Progenitor cell of endocrine pancreas (in vitro differentiated cells): ENCODE measurements at regions not wholly inside any gene's neighbourhood (a gene's known extent, or its start where the extent isn't known, plus 50 kb on each side); places are given as distances from the start of the nearest gene placed in this dataset.
A peak's percentile ranks its signal among the peaks of the same experiment; 100 is the strongest.

Source experiments
- DNase-seq: peaks from one replicate; pipeline ENCODE4 v3.0.0; 2021; ENCODE audit warnings: low spot score; ENCODE audit not compliant: unreplicated experiment
- H3K27ac Mint-ChIP-seq: 2 replicates; pipeline ENCODE4 v1.8.0; 2021; ENCODE audit warnings: mild to moderate bottlenecking, moderate library complexity, mixed read lengths
- H3K27me3 Mint-ChIP-seq: 2 replicates; pipeline ENCODE4 v1.8.0; 2021; ENCODE audit warnings: mixed read lengths
- H3K36me3 Mint-ChIP-seq: 2 replicates; pipeline ENCODE4 v1.8.0; 2022; ENCODE audit warnings: mixed read lengths; ENCODE audit not compliant: insufficient read depth
- H3K4me1 Mint-ChIP-seq: 2 replicates; pipeline ENCODE4 v1.8.0; 2021; ENCODE audit warnings: low read depth, mixed read lengths
- H3K4me3 Mint-ChIP-seq: 2 replicates; pipeline ENCODE4 v1.8.0; 2021; ENCODE audit warnings: low read depth, mild to moderate bottlenecking, moderate library complexity, mixed read lengths
- H3K9me3 Mint-ChIP-seq: 2 replicates; pipeline ENCODE4 v1.8.0; 2021; ENCODE audit warnings: low read depth, mixed read lengths
- CTCF ChIP-seq: fragments of 200-600 bp; sonication (generic); IDR thresholded peaks from one replicate; pipeline ENCODE4 v1.5.0; 2021; ENCODE audit warnings: antibody characterized with exemption, mild to moderate bottlenecking; ENCODE audit not compliant: unreplicated experiment

- peaks cover 4% of the 10 kb centered on the region for H3K27me3 Mint-ChIP-seq
- H3K4me1 Mint-ChIP-seq, result peaks cover 16% of the 10 kb centered on the region
- no peaks in the 10 kb centered on the region for H3K9me3 Mint-ChIP-seq
- no peak for DNase-seq
- TF ChIP-seq CTCF, result no peak
- no peak overlapping the region for H3K27ac Mint-ChIP-seq
- H3K36me3 Mint-ChIP-seq, result no peaks in the 10 kb centered on the region
- no peak overlapping the region for H3K4me3 Mint-ChIP-seq
These were observed 55.1 kb upstream of the EML4 start for GRCh38 chr2:42114091-42114490.

- Mint-ChIP-seq H3K4me1 (peaks cover 16% of the 10 kb centered on the region), H3K36me3 (no peaks in the 10 kb centered on the region), H3K27me3 (peaks cover 4% of the 10 kb centered on the region), H3K4me3 (no peak overlapping the region), H3K27ac (no peak overlapping the region), H3K9me3 (no peaks in the 10 kb centered on the region)
- no peak for DNase-seq
- no peak for TF ChIP-seq CTCF
These were observed 53.6 kb upstream of the EML4 start for GRCh38 chr2:42115588-42115987.

- H3K9me3 Mint-ChIP-seq, result peaks cover 3% of the 10 kb centered on the region
- H3K4me1 Mint-ChIP-seq, result peaks cover 16% of the 10 kb centered on the region
- H3K27ac Mint-ChIP-seq, result no peak overlapping the region
- TF ChIP-seq CTCF, result no peak
- H3K4me3 Mint-ChIP-seq, result no peak overlapping the region
- DNase-seq, result no peak
- no peaks in the 10 kb centered on the region for H3K36me3 Mint-ChIP-seq
- H3K27me3 Mint-ChIP-seq, result peaks cover 4% of the 10 kb centered on the region
These were observed 52.7 kb upstream of the EML4 start for GRCh38 chr2:42116195-42117181.

- Mint-ChIP-seq H3K9me3 (peaks cover 3% of the 10 kb centered on the region), H3K4me1 (peaks cover 16% of the 10 kb centered on the region), H3K27ac (no peak overlapping the region), H3K4me3 (no peak overlapping the region), H3K36me3 (no peaks in the 10 kb centered on the region), H3K27me3 (peaks cover 4% of the 10 kb centered on the region)
- TF ChIP-seq CTCF, result no peak
- no peak for DNase-seq
These were observed 52.0 kb upstream of the EML4 start for GRCh38 chr2:42117182-42117579.

- Mint-ChIP-seq H3K9me3 (peaks cover 3% of the 10 kb centered on the region), H3K4me1 (peaks cover 16% of the 10 kb centered on the region), H3K4me3 (no peak overlapping the region), H3K36me3 (no peaks in the 10 kb centered on the region), H3K27ac (peak overlapping the region; percentile 7), H3K27me3 (peaks cover 4% of the 10 kb centered on the region)
- no peak for DNase-seq
- no peak for TF ChIP-seq CTCF
These were observed 51.0 kb upstream of the EML4 start for GRCh38 chr2:42117923-42118753.
